GM12878 (cell line): ENCODE measurements at regions not wholly inside any gene's neighbourhood (a gene's known extent, or its start where the extent isn't known, plus 50 kb on each side); places are given as distances from the start of the nearest gene placed in this dataset.

Experiments
- ATAC-seq: fragments of 200-7000 bp; cut with Tn5 transposase; 3 replicates; pipeline ENCODE4 v1.9.1; 2020; ENCODE audit warnings: mild to moderate bottlenecking, moderate library complexity
- BruUV-seq: library from RNA; stranded (reverse); fragments of 400-500 nt; replicated peaks from 2 replicates; lab custom pipeline; 2021; lab: Mats Ljungman, UMichigan
- CTCF ChIA-PET: fragments of 300-600 bp; sonication (Branson Sonifier 250); formaldehyde crosslinking; extraction: SDS; loops from one replicate; lab custom pipeline; 2021; ENCODE audit warnings: inconsistent platforms; lab: Yijun Ruan, JAX
- POLR2A ChIA-PET: fragments of 350-600 bp; formaldehyde crosslinking; extraction: SDS; loops from one replicate; lab custom pipeline; 2021; ENCODE audit warnings: inconsistent platforms; lab: Charles Lee
- RAD21 ChIA-PET: fragments of 300-600 bp; sonication (Branson Sonifier 250); formaldehyde crosslinking; loops from one replicate; lab custom pipeline; 2023; ENCODE audit warnings: antibody characterized with exemption; ENCODE audit not compliant: unreplicated experiment; lab: Charles Lee
- SMC1A ChIA-PET: fragments of 300-600 bp; sonication (Branson Sonifier 250); formaldehyde crosslinking; loops from one replicate; lab custom pipeline; 2023; ENCODE audit not compliant: unreplicated experiment, uncharacterized antibody; lab: Charles Lee
- DNase-seq: peaks from one replicate; pipeline ENCODE4 v3.0.0-alpha.2; 2011; ENCODE audit warnings: low read depth, low spot score
- FAIRE-seq: peaks from 3 replicates; lab custom pipeline; 2011; peaks lifted over from hg19 to GRCh38; lab: Jason Lieb, UNC
- H2AFZ ChIP-seq: 2 replicates; pipeline ENCODE4 v1.6.0; 2011; ENCODE audit warnings: low read depth, low read length, control low read depth; ENCODE audit not compliant: control insufficient read depth
- H3K27ac ChIP-seq: 2 replicates; pipeline ENCODE4 v1.5.1; 2011; ENCODE audit warnings: control low read depth; ENCODE audit not compliant: control insufficient read depth, insufficient read depth
- H3K27me3 ChIP-seq, 2 experiments: replicated peaks in 1 of 2; 2 replicates each; pipeline versions ENCODE4 v1.6.0 to v1.6.1; 2011; ENCODE audit warnings: low read length in 1 of 2; ENCODE audit not compliant: control insufficient read depth in 2 of 2, insufficient read depth in 2 of 2
- H3K36me3 ChIP-seq, 2 experiments: 2 replicates each; pipeline ENCODE4 v1.5.1; 2011; ENCODE audit warnings: low read length in 1 of 2; ENCODE audit not compliant: control insufficient read depth in 2 of 2, insufficient read depth in 2 of 2
- H3K4me1 ChIP-seq: 2 replicates; pipeline ENCODE4 v1.6.1; 2011; ENCODE audit warnings: mild to moderate bottlenecking, low read length, moderate library complexity, mixed read lengths; ENCODE audit not compliant: control insufficient read depth, insufficient read depth
- H3K4me2 ChIP-seq: 2 replicates; pipeline ENCODE4 v1.6.0; 2011; ENCODE audit warnings: control low read depth; ENCODE audit not compliant: control insufficient read depth, insufficient read depth
- H3K4me3 ChIP-seq: fragments of 200-600 bp; sonication (generic); 2 replicates; pipeline ENCODE4 v1.5.1; 2016
- H3K79me2 ChIP-seq: 2 replicates; pipeline ENCODE4 v1.6.0; 2011; ENCODE audit warnings: low read length; ENCODE audit not compliant: control insufficient read depth, insufficient read depth
- H3K9ac ChIP-seq: 2 replicates; pipeline ENCODE4 v1.8.0; 2011; ENCODE audit warnings: low read length, control low read depth, mixed read lengths; ENCODE audit not compliant: control insufficient read depth, insufficient read depth
- H3K9me3 ChIP-seq: replicated peaks from 3 replicates; pipeline ENCODE4 v1.5.1; 2011; ENCODE audit warnings: mild to moderate bottlenecking, low read length; ENCODE audit not compliant: control insufficient read depth, insufficient read depth
- H4K20me1 ChIP-seq: 2 replicates; pipeline ENCODE4 v1.6.0; 2011; ENCODE audit not compliant: control insufficient read depth, insufficient read depth
- CREB1 ChIP-seq: IDR thresholded peaks from 2 replicates; pipeline ENCODE4 v1.6.1; 2012; ENCODE audit warnings: low read depth, mild to moderate bottlenecking, inconsistent platforms
- FOXK2 ChIP-seq: fragments of 450-650 bp; IDR thresholded peaks from 2 replicates; pipeline ENCODE4 v1.6.1; 2017; ENCODE audit warnings: mild to moderate bottlenecking, moderate library complexity
- JUNB ChIP-seq: IDR thresholded peaks from 2 replicates; pipeline ENCODE4 v1.6.1; 2016; ENCODE audit warnings: antibody characterized with exemption, mild to moderate bottlenecking
- MEF2B ChIP-seq: fragments of 450-650 bp; IDR thresholded peaks from 2 replicates; pipeline ENCODE4 v1.6.1; 2018; ENCODE audit warnings: mild to moderate bottlenecking, moderate library complexity; ENCODE audit not compliant: partially characterized antibody, poor library complexity, severe bottlenecking
- RAD21 ChIP-seq: IDR thresholded peaks from 2 replicates; pipeline ENCODE4 v1.6.1; 2011; ENCODE audit warnings: mild to moderate bottlenecking, low read depth, low read length, moderate library complexity; ENCODE audit not compliant: insufficient read depth
- WGBS: methylation state at CpG from one replicate; pipeline ENCODE4 v1.1.6; 2016; ENCODE audit warnings: low lambda C conversion rate; ENCODE audit not compliant: insufficient replicate concordance, insufficient coverage; ENCODE audit errors: missing lambda C conversion rate; 5-methylcytosine and 5-hydroxymethylcytosine counted together
- in situ Hi-C: fragments of 300-500 bp; cut with MboI; formaldehyde crosslinking; loops from 9 replicates; pipeline ENCODE4 v1.14.3; 2018; ENCODE audit warnings: mixed read lengths
- intact Hi-C: fragments of 100-400 bp; cut with micrococcal nuclease; formaldehyde crosslinking; loops from one replicate; pipeline ENCODE4 v1.14.2; 2022; ENCODE audit not compliant: unreplicated experiment
- TF ChIP-seq, protein P1 (sequence below): fragments of 450-650 bp; IDR thresholded peaks from 2 replicates; pipeline ENCODE4 v1.6.1; 2014; ENCODE audit warnings: mild to moderate bottlenecking
- TF ChIP-seq, protein P2 (sequence below): fragments of 450-650 bp; IDR thresholded peaks from 2 replicates; pipeline ENCODE4 v1.6.1; 2017; ENCODE audit warnings: mild to moderate bottlenecking, low read depth, inconsistent platforms; ENCODE audit not compliant: poor library complexity, severe bottlenecking
- TF ChIP-seq, protein P3 (sequence below): fragments of 450-650 bp; IDR thresholded peaks from 2 replicates; pipeline ENCODE4 v1.6.1; 2016; ENCODE audit warnings: mild to moderate bottlenecking

DNA sequence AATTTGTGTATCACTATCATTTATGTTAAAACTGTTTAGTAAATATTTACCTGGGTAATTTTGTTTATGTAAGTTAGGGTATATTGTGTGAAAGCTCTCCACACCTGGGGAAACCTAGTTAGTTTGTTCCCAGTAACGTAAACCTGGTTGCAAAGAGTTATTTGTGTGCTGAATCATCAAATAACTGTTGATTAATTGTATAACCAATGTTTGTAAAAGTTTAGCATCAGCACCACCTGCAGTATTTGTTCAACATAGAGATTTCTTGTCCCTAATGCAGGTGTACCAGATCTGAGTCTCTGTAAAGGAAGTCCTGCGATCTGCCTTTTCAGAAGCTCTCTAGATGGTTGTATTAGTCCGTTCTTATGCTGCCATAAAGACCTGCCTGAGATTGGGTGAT, 440.4 kb downstream of the COL12A1 start:
- intact Hi-C loops (no loop called here), in situ Hi-C loops (no loop called here)
- no TSS peak for BruUV-seq
- no peak overlapping the region for H3K9ac ChIP-seq
- no peaks in the 10 kb centered on the region for H3K27me3 ChIP-seq
- ChIA-PET POLR2A (no interaction called here), SMC1A (no interaction called here), CTCF (no interaction called here), RAD21 (no interaction called here)
- H3K9me3 ChIP-seq = no peaks in the 10 kb centered on the region
- DNase-seq (no peak), ATAC-seq (no peak), FAIRE-seq (no peak)
- no peaks in the 10 kb centered on the region for H4K20me1 ChIP-seq
- TF ChIP-seq JUNB (no peak), RAD21 (0 out of 2 replicates have a peak, but pooled peaks have one; percentile 7), MEF2B (no peak), CREB1 (no peak), FOXK2 (no peak)
- TF ChIP-seq, protein P1, sequence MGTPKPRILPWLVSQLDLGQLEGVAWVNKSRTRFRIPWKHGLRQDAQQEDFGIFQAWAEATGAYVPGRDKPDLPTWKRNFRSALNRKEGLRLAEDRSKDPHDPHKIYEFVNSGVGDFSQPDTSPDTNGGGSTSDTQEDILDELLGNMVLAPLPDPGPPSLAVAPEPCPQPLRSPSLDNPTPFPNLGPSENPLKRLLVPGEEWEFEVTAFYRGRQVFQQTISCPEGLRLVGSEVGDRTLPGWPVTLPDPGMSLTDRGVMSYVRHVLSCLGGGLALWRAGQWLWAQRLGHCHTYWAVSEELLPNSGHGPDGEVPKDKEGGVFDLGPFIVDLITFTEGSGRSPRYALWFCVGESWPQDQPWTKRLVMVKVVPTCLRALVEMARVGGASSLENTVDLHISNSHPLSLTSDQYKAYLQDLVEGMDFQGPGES = no peak
- TF ChIP-seq, protein P2, sequence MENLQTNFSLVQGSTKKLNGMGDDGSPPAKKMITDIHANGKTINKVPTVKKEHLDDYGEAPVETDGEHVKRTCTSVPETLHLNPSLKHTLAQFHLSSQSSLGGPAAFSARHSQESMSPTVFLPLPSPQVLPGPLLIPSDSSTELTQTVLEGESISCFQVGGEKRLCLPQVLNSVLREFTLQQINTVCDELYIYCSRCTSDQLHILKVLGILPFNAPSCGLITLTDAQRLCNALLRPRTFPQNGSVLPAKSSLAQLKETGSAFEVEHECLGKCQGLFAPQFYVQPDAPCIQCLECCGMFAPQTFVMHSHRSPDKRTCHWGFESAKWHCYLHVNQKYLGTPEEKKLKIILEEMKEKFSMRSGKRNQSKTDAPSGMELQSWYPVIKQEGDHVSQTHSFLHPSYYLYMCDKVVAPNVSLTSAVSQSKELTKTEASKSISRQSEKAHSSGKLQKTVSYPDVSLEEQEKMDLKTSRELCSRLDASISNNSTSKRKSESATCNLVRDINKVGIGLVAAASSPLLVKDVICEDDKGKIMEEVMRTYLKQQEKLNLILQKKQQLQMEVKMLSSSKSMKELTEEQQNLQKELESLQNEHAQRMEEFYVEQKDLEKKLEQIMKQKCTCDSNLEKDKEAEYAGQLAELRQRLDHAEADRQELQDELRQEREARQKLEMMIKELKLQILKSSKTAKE = no peak
- TF ChIP-seq, protein P3, sequence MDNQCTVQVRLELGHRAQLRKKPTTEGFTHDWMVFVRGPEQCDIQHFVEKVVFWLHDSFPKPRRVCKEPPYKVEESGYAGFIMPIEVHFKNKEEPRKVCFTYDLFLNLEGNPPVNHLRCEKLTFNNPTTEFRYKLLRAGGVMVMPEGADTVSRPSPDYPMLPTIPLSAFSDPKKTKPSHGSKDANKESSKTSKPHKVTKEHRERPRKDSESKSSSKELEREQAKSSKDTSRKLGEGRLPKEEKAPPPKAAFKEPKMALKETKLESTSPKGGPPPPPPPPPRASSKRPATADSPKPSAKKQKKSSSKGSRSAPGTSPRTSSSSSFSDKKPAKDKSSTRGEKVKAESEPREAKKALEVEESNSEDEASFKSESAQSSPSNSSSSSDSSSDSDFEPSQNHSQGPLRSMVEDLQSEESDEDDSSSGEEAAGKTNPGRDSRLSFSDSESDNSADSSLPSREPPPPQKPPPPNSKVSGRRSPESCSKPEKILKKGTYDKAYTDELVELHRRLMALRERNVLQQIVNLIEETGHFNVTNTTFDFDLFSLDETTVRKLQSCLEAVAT = no peak
- H3K4me2 ChIP-seq = no peak overlapping the region
- H3K4me3 ChIP-seq = no peak overlapping the region
- H2AFZ ChIP-seq = no peak overlapping the region
- no peaks in the 10 kb centered on the region for H3K36me3 ChIP-seq
- WGBS = 2% methylated on average over 3 of the region's 3 CpGs
- H3K27ac ChIP-seq = no peak overlapping the region
- no peaks in the 10 kb centered on the region for H3K79me2 ChIP-seq
- H3K4me1 ChIP-seq = no peaks in the 10 kb centered on the region
